HS-27A (cell line): ENCODE measurements at regions not wholly inside any gene's neighbourhood (a gene's known extent, or its start where the extent isn't known, plus 50 kb on each side); places are given as distances from the start of the nearest gene placed in this dataset.
"Not testable (repeated sequence)": the region's sequence is repeated elsewhere in the genome, so short reads cannot be mapped to it uniquely, and the experiment has no call there.

Experiments
- DNase-seq: peaks from one replicate; pipeline ENCODE4 v3.0.0-alpha.2; 2012; ENCODE audit warnings: low read depth, missing footprints

GRCh38 chr17:33896263-33896662 lies 358.8 kb upstream of the CCL2 start:
- no peak for DNase-seq

- no peak for DNase-seq
Observed at GRCh38 chr17:33901085-33901484, 354.0 kb upstream of the CCL2 start.

GRCh38 chr17:33902901-33903449 lies 352.1 kb upstream of the CCL2 start:
- DNase-seq, result no peak

GRCh38 chr17:33904476-33904875 lies 350.6 kb upstream of the CCL2 start:
- DNase-seq, result no peak

GRCh38 chr17:33905338-33905800 lies 349.7 kb upstream of the CCL2 start:
- no peak for DNase-seq

- DNase-seq, result no peak
Observed at GRCh38 chr17:33908363-33909064, 346.6 kb upstream of the CCL2 start.

- DNase-seq, result no peak
Observed at GRCh38 chr17:33910200-33910857, 344.8 kb upstream of the CCL2 start.

- DNase-seq, result no peak
Observed at GRCh38 chr17:33914125-33914524, 341.0 kb upstream of the CCL2 start.

GRCh38 chr17:33922971-33923370 lies 332.1 kb upstream of the CCL2 start:
- DNase-seq, result no peak

GRCh38 chr17:33924104-33924503 lies 331.0 kb upstream of the CCL2 start:
- no peak for DNase-seq

- no peak for DNase-seq
Observed at GRCh38 chr17:33925649-33926048, 329.4 kb upstream of the CCL2 start.

- DNase-seq, result no peak
Observed at GRCh38 chr17:33927732-33928133, 327.4 kb upstream of the CCL2 start.

GRCh38 chr17:33929181-33929724 lies 325.8 kb upstream of the CCL2 start:
- no peak for DNase-seq

GRCh38 chr17:33931148-33931814 lies 323.8 kb upstream of the CCL2 start:
- DNase-seq, result not testable (repeated sequence)

- no peak for DNase-seq
Observed at GRCh38 chr17:33932996-33933395, 322.1 kb upstream of the CCL2 start.

- no peak for DNase-seq
Observed at GRCh38 chr17:33933576-33933975, 321.5 kb upstream of the CCL2 start.

GRCh38 chr17:33934696-33935095 lies 320.4 kb upstream of the CCL2 start:
- DNase-seq, result no peak

- DNase-seq, result no peak
Observed at GRCh38 chr17:33935822-33936221, 319.3 kb upstream of the CCL2 start.

GRCh38 chr17:33936764-33937163 lies 318.3 kb upstream of the CCL2 start:
- DNase-seq, result no peak

- DNase-seq, result no peak
Observed at GRCh38 chr17:33939959-33940358, 315.1 kb upstream of the CCL2 start.

GRCh38 chr17:33940769-33941370 lies 314.2 kb upstream of the CCL2 start:
- DNase-seq, result no peak

- no peak for DNase-seq
Observed at GRCh38 chr17:33941744-33942143, 313.3 kb upstream of the CCL2 start.
